IMR-90 (cell line): ENCODE measurements at regions not wholly inside any gene's neighbourhood (a gene's known extent, or its start where the extent isn't known, plus 50 kb on each side); places are given as distances from the start of the nearest gene placed in this dataset.
A peak's percentile ranks its signal among the peaks of the same experiment; 100 is the strongest.

Source experiments
- ATAC-seq: fragments of 200-7000 bp; cut with Tn5 transposase; 2 replicates; pipeline ENCODE4 v1.9.1; 2020; ENCODE audit warnings: low read depth, mild to moderate bottlenecking, moderate library complexity
- BruUV-seq: library from RNA; stranded (reverse); fragments of 400-500 nt; replicated peaks from 2 replicates; lab custom pipeline; 2021; lab: Mats Ljungman, UMichigan
- CTCF ChIA-PET: fragments of 300-600 bp; formaldehyde crosslinking; extraction: SDS; loops from one replicate; lab custom pipeline; 2021; ENCODE audit warnings: antibody characterized with exemption; lab: Yijun Ruan, JAX
- POLR2A ChIA-PET: fragments of 300-600 bp; sonication (Branson Sonifier 250); formaldehyde crosslinking; loops from one replicate; lab custom pipeline; 2022; ENCODE audit warnings: antibody characterized with exemption; ENCODE audit not compliant: unreplicated experiment; lab: Charles Lee
- DNase-seq: peaks from one replicate; pipeline ENCODE4 v3.0.0; 2013
- H2AFZ ChIP-seq: replicated peaks from 2 replicates; pipeline ENCODE3; 2013; ENCODE audit warnings: low read length, mild to moderate bottlenecking; ENCODE audit not compliant: poor library complexity
- H2AK5ac ChIP-seq: 2 replicates; pipeline ENCODE4 v1.6.1; 2013; ENCODE audit warnings: low read depth, low read length, inconsistent platforms
- H2AK9ac ChIP-seq: replicated peaks from 2 replicates; pipeline ENCODE3; 2013; ENCODE audit warnings: mild to moderate bottlenecking, low read depth, low read length, moderate library complexity; ENCODE audit not compliant: poor library complexity
- H2BK120ac ChIP-seq: 2 replicates; pipeline ENCODE4 v1.6.1; 2013; ENCODE audit warnings: low read depth, low read length, inconsistent platforms
- H2BK15ac ChIP-seq: 3 replicates; pipeline ENCODE4 v1.6.1; 2013; ENCODE audit warnings: low read depth, low read length, inconsistent platforms
- H2BK20ac ChIP-seq: 2 replicates; pipeline ENCODE4 v1.6.1; 2013; ENCODE audit warnings: low read depth, mild to moderate bottlenecking, inconsistent platforms, low read length, moderate library complexity
- H2BK5ac ChIP-seq: 2 replicates; pipeline ENCODE4 v1.6.1; 2013; ENCODE audit warnings: mild to moderate bottlenecking, low read depth, low read length, inconsistent platforms; ENCODE audit not compliant: poor library complexity, severe bottlenecking
- H3K14ac ChIP-seq: replicated peaks from 2 replicates; pipeline ENCODE4 v1.6.1; 2013; ENCODE audit warnings: low read depth, low read length, inconsistent platforms
- H3K18ac ChIP-seq: 2 replicates; pipeline ENCODE4 v1.6.1; 2013; ENCODE audit warnings: low read depth, low read length, control low read depth
- H3K23ac ChIP-seq: 2 replicates; pipeline ENCODE4 v1.6.1; 2013; ENCODE audit warnings: low read depth, low read length, inconsistent platforms
- H3K27ac ChIP-seq: 2 replicates; pipeline ENCODE4 v1.5.1; 2013; ENCODE audit warnings: mild to moderate bottlenecking, control low read depth, low read length; ENCODE audit not compliant: insufficient read depth
- H3K27me3 ChIP-seq: 2 replicates; pipeline ENCODE4 v1.6.1; 2013; ENCODE audit warnings: low read length; ENCODE audit not compliant: control insufficient read depth, insufficient read depth
- H3K36me3 ChIP-seq: 2 replicates; pipeline ENCODE4 v1.6.1; 2013; ENCODE audit warnings: low read length, mixed read lengths; ENCODE audit not compliant: control insufficient read depth, insufficient read depth
- H3K4ac ChIP-seq: 2 replicates; pipeline ENCODE4 v1.6.1; 2013; ENCODE audit warnings: low read depth, low read length, inconsistent platforms
- H3K4me1 ChIP-seq: 2 replicates; pipeline ENCODE4 v1.6.1; 2013; ENCODE audit warnings: low read length, mixed read lengths; ENCODE audit not compliant: control insufficient read depth, insufficient read depth
- H3K4me2 ChIP-seq: 2 replicates; pipeline ENCODE4 v1.6.1; 2013; ENCODE audit warnings: low read depth, mild to moderate bottlenecking, control low read depth, low read length, moderate library complexity
- H3K4me3 ChIP-seq: 2 replicates; pipeline ENCODE4 v1.5.1; 2013; ENCODE audit warnings: low read depth, mild to moderate bottlenecking, control low read depth, low read length, moderate library complexity; ENCODE audit not compliant: insufficient read depth
- H3K56ac ChIP-seq: 2 replicates; pipeline ENCODE4 v1.6.1; 2013; ENCODE audit warnings: low read length, inconsistent platforms; ENCODE audit not compliant: insufficient read depth; ENCODE audit errors: extremely low read depth
- H3K79me1 ChIP-seq, 2 experiments: 2 replicates each; pipeline ENCODE4 v1.6.1; 2013; ENCODE audit warnings: low read length in 2 of 2, inconsistent platforms in 1 of 2, low read depth in 1 of 2
- H3K9ac ChIP-seq: 2 replicates; pipeline ENCODE4 v1.6.1; 2013; ENCODE audit warnings: low read depth, low read length, control low read depth
- H3K9me1 ChIP-seq: 2 replicates; pipeline ENCODE4 v1.6.1; 2013; ENCODE audit warnings: low read length, inconsistent platforms; ENCODE audit not compliant: insufficient read depth
- H3K9me3 ChIP-seq: 2 replicates; pipeline ENCODE4 v1.6.1; 2013; ENCODE audit warnings: low read length; ENCODE audit not compliant: control insufficient read depth, insufficient read depth
- H4K20me1 ChIP-seq: 2 replicates; pipeline ENCODE4 v1.6.1; 2013; ENCODE audit warnings: low read length, inconsistent platforms; ENCODE audit not compliant: insufficient read depth
- H4K5ac ChIP-seq: 2 replicates; pipeline ENCODE4 v1.6.1; 2013; ENCODE audit warnings: mild to moderate bottlenecking, low read depth, low read length, control low read depth
- H4K8ac ChIP-seq, 2 experiments: 2 replicates each; pipeline ENCODE4 v1.6.1; 2013; ENCODE audit warnings: low read depth in 2 of 2, low read length in 2 of 2, control low read depth in 1 of 2, inconsistent platforms in 1 of 2
- H4K91ac ChIP-seq: 2 replicates; pipeline ENCODE4 v1.6.1; 2013; ENCODE audit warnings: low read depth, low read length, inconsistent platforms; ENCODE audit not compliant: insufficient read depth
- BHLHE40 ChIP-seq: fragments of 150-350 bp; IDR thresholded peaks from 2 replicates; pipeline ENCODE4 v1.6.1; 2016; ENCODE audit warnings: mild to moderate bottlenecking, low read depth, low read length
- CEBPB ChIP-seq: IDR thresholded peaks from 2 replicates; pipeline ENCODE4 v1.6.1; 2012; ENCODE audit warnings: low read depth, low read length, improper control_type of control experiment
- CHD1 ChIP-seq: IDR thresholded peaks from 2 replicates; pipeline ENCODE4 v1.6.1; 2012; ENCODE audit warnings: low read depth, low read length, improper control_type of control experiment
- ELK1 ChIP-seq: fragments of 150-350 bp; IDR thresholded peaks from 2 replicates; pipeline ENCODE4 v1.6.1; 2016; ENCODE audit warnings: low read depth, mild to moderate bottlenecking, low read length, moderate library complexity, borderline replicate concordance
- FOS ChIP-seq: fragments of 150-350 bp; IDR thresholded peaks from 2 replicates; pipeline ENCODE4 v1.6.1; 2016; ENCODE audit warnings: low read depth, low read length
- MAFK ChIP-seq: IDR thresholded peaks from 2 replicates; pipeline ENCODE4 v1.6.1; 2012; ENCODE audit warnings: low read depth, low read length, improper control_type of control experiment
- MAZ ChIP-seq: IDR thresholded peaks from 2 replicates; pipeline ENCODE4 v1.6.1; 2012; ENCODE audit warnings: low read depth, mild to moderate bottlenecking, low read length, improper control_type of control experiment, moderate library complexity, borderline replicate concordance
- MXI1 ChIP-seq: IDR thresholded peaks from 2 replicates; pipeline ENCODE4 v1.6.1; 2012; ENCODE audit warnings: low read depth, mild to moderate bottlenecking, low read length, moderate library complexity, borderline replicate concordance
- NFE2L2 ChIP-seq: fragments of 150-350 bp; IDR thresholded peaks from 2 replicates; pipeline ENCODE4 v1.6.1; 2016; ENCODE audit warnings: low read depth, mild to moderate bottlenecking, low read length
- POLR2A ChIP-seq: IDR thresholded peaks from 2 replicates; pipeline ENCODE4 v1.6.1; 2012; ENCODE audit warnings: mild to moderate bottlenecking, low read depth, low read length
- RAD21 ChIP-seq: IDR thresholded peaks from 2 replicates; pipeline ENCODE4 v1.6.1; 2012; ENCODE audit warnings: low read length, improper control_type of control experiment
- RCOR1 ChIP-seq: IDR thresholded peaks from 2 replicates; pipeline ENCODE4 v1.6.1; 2012; ENCODE audit warnings: mild to moderate bottlenecking, low read length, improper control_type of control experiment; ENCODE audit not compliant: insufficient replicate concordance
- RFX5 ChIP-seq: IDR thresholded peaks from 2 replicates; pipeline ENCODE4 v1.8.0; 2012; ENCODE audit warnings: low read depth, mild to moderate bottlenecking, low read length, moderate library complexity
- SMC3 ChIP-seq: fragments of 150-350 bp; IDR thresholded peaks from 2 replicates; pipeline ENCODE4 v1.6.1; 2016; ENCODE audit warnings: low read depth, mild to moderate bottlenecking, antibody characterized with exemption, low read length, moderate library complexity
- USF2 ChIP-seq: fragments of 150-350 bp; IDR thresholded peaks from 2 replicates; pipeline ENCODE4 v1.6.1; 2017; ENCODE audit warnings: mild to moderate bottlenecking, antibody characterized with exemption, low read length, low read depth
- WGBS, 2 experiments: methylation state at CpG; one replicate each; pipeline versions ENCODE4 v1.1.5 to v1.1.7; 2013; ENCODE audit warnings: missing lambda C conversion rate in 2 of 2; ENCODE audit not compliant: insufficient read length in 1 of 2; ENCODE audit errors: extremely low coverage in 2 of 2; 5-methylcytosine and 5-hydroxymethylcytosine counted together
- dilution Hi-C: fragments of 300-500 bp; cut with HindIII; formaldehyde crosslinking; loops from one replicate; pipeline ENCODE4 v1.14.3; 2018; ENCODE audit warnings: low sequenced_read_pairs; ENCODE audit not compliant: unreplicated experiment
- in situ Hi-C: fragments of 300-500 bp; cut with MboI; formaldehyde crosslinking; loops from 3 replicates; pipeline ENCODE4 v1.14.3; 2019; ENCODE audit warnings: low sequenced_read_pairs, inconsistent platforms, mixed read lengths
- intact Hi-C: fragments of 100-400 bp; cut with micrococcal nuclease; formaldehyde crosslinking; loops from 2 replicates; pipeline ENCODE4 v1.10.0; 2022
- TF ChIP-seq, protein P1 (sequence below): conservative IDR thresholded peaks from 2 replicates; pipeline ENCODE4 v1.5.1; 2012; ENCODE audit warnings: mild to moderate bottlenecking, low read depth, low read length, improper control_type of control experiment

DNA sequence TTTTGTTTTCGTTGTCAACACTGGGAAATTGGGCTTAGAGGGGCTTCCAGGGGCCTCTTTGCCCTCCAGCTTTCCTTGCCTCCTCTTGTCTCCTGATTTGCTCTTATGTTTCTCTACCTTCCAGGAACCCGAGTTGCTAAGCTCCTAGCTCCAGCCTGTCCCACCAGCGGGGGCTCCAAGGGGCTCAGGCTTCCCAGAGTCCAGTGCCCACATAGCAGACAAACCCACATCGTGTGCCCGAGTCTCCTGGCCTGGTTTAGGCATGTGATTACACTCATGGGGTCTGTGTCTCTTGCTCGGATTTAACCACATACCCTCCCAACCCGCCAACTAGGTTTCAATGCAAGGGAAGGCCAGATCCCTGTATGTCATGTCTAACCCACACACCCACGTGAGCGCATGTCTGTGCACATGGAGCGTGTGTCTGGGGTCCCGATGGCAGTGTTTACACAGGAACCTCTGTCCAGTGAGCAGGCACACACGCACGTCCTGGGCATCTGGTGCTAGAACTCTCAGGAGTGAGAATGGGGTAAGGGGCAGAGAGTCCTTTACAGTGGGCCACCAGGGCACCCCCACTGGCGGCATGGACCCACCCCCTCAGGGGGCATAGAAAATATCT, 76.1 kb upstream of the MED9 start:
- Histone ChIP-seq H3K14ac (no peak overlapping the region), H2AFZ (peak overlapping the region; percentile 8), H4K20me1 (no peaks in the 10 kb centered on the region), H2BK120ac (no peak overlapping the region), H3K9me1 (peaks cover 9% of the 10 kb centered on the region), H3K4me3 (no peak overlapping the region), H3K27ac (no peak overlapping the region), H3K9ac (no peak overlapping the region), H2AK5ac (0 out of 2 replicates have a peak overlapping the region, but pooled peaks have one; percentile 3), H2AK9ac (no peak overlapping the region), H3K23ac (no peak overlapping the region), H3K79me1 (no peaks in the 10 kb centered on the region), H3K18ac (no peak overlapping the region), H2BK15ac (no peak overlapping the region; the same call in 2 of the 3 replicates), H4K91ac (no peak overlapping the region), H3K4me2 (no peak overlapping the region), H3K9me3 (no peaks in the 10 kb centered on the region; the same call in 1 of the 2 replicates), H4K8ac (no peak overlapping the region), H3K56ac (no peak overlapping the region), H4K5ac (no peak overlapping the region), H2BK20ac (no peak overlapping the region), H3K4me1 (peaks cover 11% of the 10 kb centered on the region), H3K4ac (no peak overlapping the region), H3K36me3 (no peaks in the 10 kb centered on the region), H3K27me3 (no peaks in the 10 kb centered on the region), H2BK5ac (no peak overlapping the region)
- ChIA-PET POLR2A (no interaction called here), CTCF (interaction anchor here (0.7 kb wide), 1 partner anchor 20 kb away, joined by 3 read pairs; no protein-coding TSS in a partner anchor)
- intact Hi-C loops = no loop called here
- BruUV-seq = no TSS peak
- dilution Hi-C loops = no loop called here
- in situ Hi-C loops = loop anchor here (5.0 kb wide), 1 partner anchor 52 kb away; no protein-coding TSS in a partner anchor
- ATAC-seq = no peak
- TF ChIP-seq USF2 (no peak), CEBPB (no peak), SMC3 (no peak), MXI1 (no peak), POLR2A (no peak), RFX5 (no peak), ELK1 (no peak), NFE2L2 (no peak), FOS (no peak), BHLHE40 (no peak), CHD1 (no peak), RAD21 (no peak), RCOR1 (no peak), MAFK (no peak), MAZ (no peak)
- TF ChIP-seq, protein P1, sequence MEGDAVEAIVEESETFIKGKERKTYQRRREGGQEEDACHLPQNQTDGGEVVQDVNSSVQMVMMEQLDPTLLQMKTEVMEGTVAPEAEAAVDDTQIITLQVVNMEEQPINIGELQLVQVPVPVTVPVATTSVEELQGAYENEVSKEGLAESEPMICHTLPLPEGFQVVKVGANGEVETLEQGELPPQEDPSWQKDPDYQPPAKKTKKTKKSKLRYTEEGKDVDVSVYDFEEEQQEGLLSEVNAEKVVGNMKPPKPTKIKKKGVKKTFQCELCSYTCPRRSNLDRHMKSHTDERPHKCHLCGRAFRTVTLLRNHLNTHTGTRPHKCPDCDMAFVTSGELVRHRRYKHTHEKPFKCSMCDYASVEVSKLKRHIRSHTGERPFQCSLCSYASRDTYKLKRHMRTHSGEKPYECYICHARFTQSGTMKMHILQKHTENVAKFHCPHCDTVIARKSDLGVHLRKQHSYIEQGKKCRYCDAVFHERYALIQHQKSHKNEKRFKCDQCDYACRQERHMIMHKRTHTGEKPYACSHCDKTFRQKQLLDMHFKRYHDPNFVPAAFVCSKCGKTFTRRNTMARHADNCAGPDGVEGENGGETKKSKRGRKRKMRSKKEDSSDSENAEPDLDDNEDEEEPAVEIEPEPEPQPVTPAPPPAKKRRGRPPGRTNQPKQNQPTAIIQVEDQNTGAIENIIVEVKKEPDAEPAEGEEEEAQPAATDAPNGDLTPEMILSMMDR = no peak
- no peak for DNase-seq
- WGBS, 2 experiments = 87% methylated on average over 4 of the region's 14 CpGs; no CpG with 5 or more reads in 1 of the 2 experiments
